Stimulated activated memory B cell treated with anti-CD40 and anti-IgM and Interleukin-4, amounts not matched to agents 10 μg/mL and 1 μg/mL and 100 μg/mL, for 72 hours (primary cell): ENCODE measurements at regions not wholly inside any gene's neighbourhood (a gene's known extent, or its start where the extent isn't known, plus 50 kb on each side); places are given as distances from the start of the nearest gene placed in this dataset.
"Not testable (repeated sequence)": the region's sequence is repeated elsewhere in the genome, so short reads cannot be mapped to it uniquely, and the experiment has no call there.

Experiments
- ATAC-seq: fragments of 150-1000 bp; cut with Tn5 transposase; 2 replicates; pipeline ENCODE4 v1.10.0; 2021
- H3K27ac Mint-ChIP-seq: one replicate; pipeline ENCODE4 v1.8.0; 2022; ENCODE audit warnings: mild to moderate bottlenecking, mixed read lengths
- H3K27me3 Mint-ChIP-seq: one replicate; pipeline ENCODE4 v1.8.0; 2022; ENCODE audit warnings: mixed read lengths
- H3K36me3 Mint-ChIP-seq: one replicate; pipeline ENCODE4 v1.8.0; 2022; ENCODE audit warnings: mixed read lengths
- H3K4me1 Mint-ChIP-seq: one replicate; pipeline ENCODE4 v1.8.0; 2022; ENCODE audit warnings: mixed read lengths
- H3K4me3 Mint-ChIP-seq: one replicate; pipeline ENCODE4 v1.8.0; 2022; ENCODE audit warnings: mild to moderate bottlenecking, moderate library complexity, mixed read lengths
- H3K9me3 Mint-ChIP-seq: one replicate; pipeline ENCODE4 v1.8.0; 2022; ENCODE audit warnings: mixed read lengths

- no peak overlapping the region for H3K4me3 Mint-ChIP-seq
- H3K36me3 Mint-ChIP-seq: no peaks in the 10 kb centered on the region
- H3K27me3 Mint-ChIP-seq: peaks cover 15% of the 10 kb centered on the region
- no peaks in the 10 kb centered on the region for H3K4me1 Mint-ChIP-seq
- H3K9me3 Mint-ChIP-seq: no peaks in the 10 kb centered on the region
- ATAC-seq: no peak
- no peak overlapping the region for H3K27ac Mint-ChIP-seq
Observed at GRCh38 chr10:117462816-117463544, 79.6 kb upstream of the EMX2 start.

GRCh38 chr10:117462424-117462792 lies 80.1 kb upstream of the EMX2 start:
- Mint-ChIP-seq H3K36me3 (no peaks in the 10 kb centered on the region), H3K4me3 (no peak overlapping the region), H3K27me3 (peaks cover 21% of the 10 kb centered on the region), H3K9me3 (no peaks in the 10 kb centered on the region), H3K27ac (no peak overlapping the region), H3K4me1 (no peaks in the 10 kb centered on the region)
- no peak for ATAC-seq

GRCh38 chr10:117461766-117462423 lies 80.7 kb upstream of the EMX2 start:
- H3K27ac Mint-ChIP-seq: no peak overlapping the region
- H3K27me3 Mint-ChIP-seq: peaks cover 25% of the 10 kb centered on the region
- no peaks in the 10 kb centered on the region for H3K9me3 Mint-ChIP-seq
- no peak for ATAC-seq
- no peaks in the 10 kb centered on the region for H3K36me3 Mint-ChIP-seq
- no peaks in the 10 kb centered on the region for H3K4me1 Mint-ChIP-seq
- no peak overlapping the region for H3K4me3 Mint-ChIP-seq

GRCh38 chr10:117460846-117461765 lies 81.4 kb upstream of the EMX2 start:
- no peaks in the 10 kb centered on the region for H3K4me1 Mint-ChIP-seq
- no peak overlapping the region for H3K4me3 Mint-ChIP-seq
- H3K9me3 Mint-ChIP-seq: no peaks in the 10 kb centered on the region
- peaks cover 25% of the 10 kb centered on the region for H3K27me3 Mint-ChIP-seq
- ATAC-seq: no peak
- no peaks in the 10 kb centered on the region for H3K36me3 Mint-ChIP-seq
- no peak overlapping the region for H3K27ac Mint-ChIP-seq

- ATAC-seq: no peak
- Mint-ChIP-seq H3K4me3 (no peak overlapping the region), H3K36me3 (no peaks in the 10 kb centered on the region), H3K9me3 (no peaks in the 10 kb centered on the region), H3K27me3 (peaks cover 25% of the 10 kb centered on the region), H3K27ac (no peak overlapping the region), H3K4me1 (no peaks in the 10 kb centered on the region)
Observed at GRCh38 chr10:117458571-117458970, 83.3 kb upstream of the PDZD8 start.

- no peak overlapping the region for H3K27ac Mint-ChIP-seq
- H3K27me3 Mint-ChIP-seq: peaks cover 26% of the 10 kb centered on the region
- peaks cover 3% of the 10 kb centered on the region for H3K9me3 Mint-ChIP-seq
- ATAC-seq: no peak
- no peak overlapping the region for H3K4me3 Mint-ChIP-seq
- H3K36me3 Mint-ChIP-seq: no peaks in the 10 kb centered on the region
- H3K4me1 Mint-ChIP-seq: no peaks in the 10 kb centered on the region
Observed at GRCh38 chr10:117457932-117458331, 82.7 kb upstream of the PDZD8 start.

GRCh38 chr10:117457071-117457810 lies 82.0 kb upstream of the PDZD8 start:
- Mint-ChIP-seq H3K36me3 (no peaks in the 10 kb centered on the region), H3K27ac (no peak overlapping the region), H3K4me1 (no peaks in the 10 kb centered on the region), H3K4me3 (no peak overlapping the region), H3K27me3 (peaks cover 32% of the 10 kb centered on the region), H3K9me3 (peaks cover 7% of the 10 kb centered on the region)
- ATAC-seq: no peak

- no peak for ATAC-seq
- Mint-ChIP-seq H3K4me3 (no peak overlapping the region), H3K36me3 (no peaks in the 10 kb centered on the region), H3K4me1 (no peaks in the 10 kb centered on the region), H3K9me3 (peaks cover 7% of the 10 kb centered on the region), H3K27ac (no peak overlapping the region), H3K27me3 (peaks cover 41% of the 10 kb centered on the region)
Observed at GRCh38 chr10:117455346-117455745, 80.1 kb upstream of the PDZD8 start.

GRCh38 chr10:117454502-117454901 lies 79.3 kb upstream of the PDZD8 start:
- H3K4me1 Mint-ChIP-seq: no peaks in the 10 kb centered on the region
- H3K9me3 Mint-ChIP-seq: peaks cover 7% of the 10 kb centered on the region
- no peak overlapping the region for H3K4me3 Mint-ChIP-seq
- ATAC-seq: no peak
- peaks cover 42% of the 10 kb centered on the region for H3K27me3 Mint-ChIP-seq
- no peaks in the 10 kb centered on the region for H3K36me3 Mint-ChIP-seq
- no peak overlapping the region for H3K27ac Mint-ChIP-seq

- H3K27me3 Mint-ChIP-seq: peaks cover 32% of the 10 kb centered on the region
- ATAC-seq, H3K27ac Mint-ChIP-seq, H3K9me3 Mint-ChIP-seq, H3K4me3 Mint-ChIP-seq, H3K36me3 Mint-ChIP-seq, H3K4me1 Mint-ChIP-seq: not testable (repeated sequence)
Observed at GRCh38 chr10:117453484-117453883, 78.2 kb upstream of the PDZD8 start.

- no peak for ATAC-seq
- Mint-ChIP-seq H3K4me3 (no peak overlapping the region), H3K27me3 (peaks cover 17% of the 10 kb centered on the region), H3K36me3 (no peaks in the 10 kb centered on the region), H3K9me3 (peaks cover 12% of the 10 kb centered on the region), H3K4me1 (no peaks in the 10 kb centered on the region), H3K27ac (no peak overlapping the region)
Observed at GRCh38 chr10:117450940-117451339, 75.7 kb upstream of the PDZD8 start.

GRCh38 chr10:117449636-117450035 lies 74.4 kb upstream of the PDZD8 start:
- H3K4me3 Mint-ChIP-seq: no peak overlapping the region
- no peaks in the 10 kb centered on the region for H3K36me3 Mint-ChIP-seq
- peaks cover 17% of the 10 kb centered on the region for H3K27me3 Mint-ChIP-seq
- H3K4me1 Mint-ChIP-seq: no peaks in the 10 kb centered on the region
- no peak overlapping the region for H3K27ac Mint-ChIP-seq
- no peak for ATAC-seq
- H3K9me3 Mint-ChIP-seq: peaks cover 16% of the 10 kb centered on the region

GRCh38 chr10:117448802-117449201 lies 73.6 kb upstream of the PDZD8 start:
- no peak overlapping the region for H3K27ac Mint-ChIP-seq
- H3K4me1 Mint-ChIP-seq: no peaks in the 10 kb centered on the region
- H3K36me3 Mint-ChIP-seq: no peaks in the 10 kb centered on the region
- H3K9me3 Mint-ChIP-seq: peaks cover 16% of the 10 kb centered on the region
- peaks cover 17% of the 10 kb centered on the region for H3K27me3 Mint-ChIP-seq
- H3K4me3 Mint-ChIP-seq: no peak overlapping the region
- no peak for ATAC-seq

GRCh38 chr10:117445992-117446391 lies 70.8 kb upstream of the PDZD8 start:
- no peak overlapping the region for H3K4me3 Mint-ChIP-seq
- no peak for ATAC-seq
- no peaks in the 10 kb centered on the region for H3K36me3 Mint-ChIP-seq
- peaks cover 9% of the 10 kb centered on the region for H3K9me3 Mint-ChIP-seq
- H3K27me3 Mint-ChIP-seq: peaks cover 7% of the 10 kb centered on the region
- peaks cover 6% of the 10 kb centered on the region for H3K4me1 Mint-ChIP-seq
- no peak overlapping the region for H3K27ac Mint-ChIP-seq

GRCh38 chr10:117444497-117445040 lies 69.3 kb upstream of the PDZD8 start:
- Mint-ChIP-seq H3K27me3 (peaks cover 8% of the 10 kb centered on the region), H3K4me3 (no peak overlapping the region), H3K36me3 (no peaks in the 10 kb centered on the region)

More at GRCh38 chr10:117444497-117445040, 69.3 kb upstream of the PDZD8 start:
- Mint-ChIP-seq H3K27ac (no peak overlapping the region), H3K9me3 (peaks cover 9% of the 10 kb centered on the region), H3K4me1 (peaks cover 6% of the 10 kb centered on the region)
- no peak for ATAC-seq
